ENCODE measurements at regions not wholly inside any gene's neighbourhood (a gene's known extent, or its start where the extent isn't known, plus 50 kb on each side); places are given as distances from the start of the nearest gene placed in this dataset.

GRCh38 chr9:29644514-29644913 is 2071.2 kb upstream of the C9orf72 start:
- no peak for ATAC-seq
- H3K4me1 ChIP-seq (ENCODE audit: control insufficient read depth, insufficient read depth, low read length) = no peaks in the 10 kb centered on the region
- no peak for DNase-seq (ENCODE audit: low read depth, low spot score)
- ChIA-PET POLR2A (no interaction called here), CTCF (no interaction called here)
- H3K27me3 ChIP-seq (ENCODE audit: control insufficient read depth, insufficient read depth, low read length) = no peaks in the 10 kb centered on the region
- intact Hi-C loops (cut with micrococcal nuclease; ENCODE audit: unreplicated experiment) = no loop called here
- no TSS peak for BruUV-seq (replicated peaks)
- TF ChIP-seq CTCF (IDR thresholded peaks at IDR 0.05) = no peak
- no peak for TF ChIP-seq SIN3A (IDR thresholded peaks at IDR 0.05; ENCODE audit: borderline replicate concordance, insufficient read depth, low read depth, low read length)
- TF ChIP-seq POLR2AphosphoS5 (IDR thresholded peaks at IDR 0.05; ENCODE audit: low read depth, low read length) = no peak
- TF ChIP-seq REST (IDR thresholded peaks at IDR 0.05; ENCODE audit: insufficient read depth in 1 of 2, low read depth in 2 of 2, low read length in 1 of 2) = no peak
- no peak for TF ChIP-seq TCF7L2 (IDR thresholded peaks at IDR 0.05; ENCODE audit: low read depth, low read length)
- no peak overlapping the region for H3K27ac ChIP-seq (ENCODE audit: low read length)
- H3K9me3 ChIP-seq (ENCODE audit: control insufficient read depth, insufficient read depth, low read depth, low read length) = no peaks in the 10 kb centered on the region
- in situ Hi-C loops (cut with HindIII; ENCODE audit: low pct_unique_long_range_greater_than_20kb, low sequenced_read_pairs) = no loop called here
- no peak overlapping the region for H3K4me3 ChIP-seq (ENCODE audit: low read depth in 2 of 2, low read length in 2 of 2)
- H3K36me3 ChIP-seq (ENCODE audit: control insufficient read depth, insufficient read depth, low read length) = no peaks in the 10 kb centered on the region

GRCh38 chr9:29647451-29647850 is 2074.2 kb upstream of the C9orf72 start:
- BruUV-seq (replicated peaks) = no TSS peak
- intact Hi-C loops (cut with micrococcal nuclease; ENCODE audit: unreplicated experiment) (no loop called here), in situ Hi-C loops (cut with HindIII; ENCODE audit: low pct_unique_long_range_greater_than_20kb, low sequenced_read_pairs) (no loop called here)
- Histone ChIP-seq H3K9me3 (ENCODE audit: control insufficient read depth, insufficient read depth, low read depth, low read length) (no peaks in the 10 kb centered on the region), H3K27ac (ENCODE audit: low read length) (no peak overlapping the region), H3K4me3 (ENCODE audit: low read depth in 2 of 2, low read length in 2 of 2) (no peak overlapping the region), H3K36me3 (ENCODE audit: control insufficient read depth, insufficient read depth, low read length) (no peaks in the 10 kb centered on the region), H3K4me1 (ENCODE audit: control insufficient read depth, insufficient read depth, low read length) (no peaks in the 10 kb centered on the region), H3K27me3 (ENCODE audit: control insufficient read depth, insufficient read depth, low read length) (no peaks in the 10 kb centered on the region)
- TF ChIP-seq REST (IDR thresholded peaks at IDR 0.05; ENCODE audit: insufficient read depth in 1 of 2, low read depth in 2 of 2, low read length in 1 of 2) = no peak
- no peak for TF ChIP-seq POLR2AphosphoS5 (IDR thresholded peaks at IDR 0.05; ENCODE audit: low read depth, low read length)
- TF ChIP-seq TCF7L2 (IDR thresholded peaks at IDR 0.05; ENCODE audit: low read depth, low read length) = no peak
- TF ChIP-seq SIN3A (IDR thresholded peaks at IDR 0.05; ENCODE audit: borderline replicate concordance, insufficient read depth, low read depth, low read length) = no peak
- no peak for TF ChIP-seq CTCF (IDR thresholded peaks at IDR 0.05)
- ChIA-PET CTCF (no interaction called here), POLR2A (no interaction called here)
- ATAC-seq (no peak), DNase-seq (ENCODE audit: low read depth, low spot score) (no peak)
